Mucosa of descending colon (tissue), 3 donors: ENCODE measurements at regions not wholly inside any gene's neighbourhood (a gene's known extent, or its start where the extent isn't known, plus 50 kb on each side); places are given as distances from the start of the nearest gene placed in this dataset.

Experiments
- ATAC-seq: fragments of 200-7000 bp; cut with Tn5 transposase; one replicate; pipeline ENCODE4 v1.9.1; 2020; ENCODE audit warnings: mild to moderate bottlenecking, moderate library complexity
- DNase-seq, 3 donors: peaks; one replicate each; pipeline ENCODE4 v3.0.0-alpha.2; 2020
- H3K36me3 ChIP-seq: fragments of 200-600 bp; one replicate; pipeline ENCODE4 v1.8.0; 2021; ENCODE audit warnings: low read depth, mild to moderate bottlenecking
- H3K4me1 ChIP-seq: fragments of 200-600 bp; one replicate; pipeline ENCODE4 v1.8.0; 2021; ENCODE audit warnings: low read depth, mild to moderate bottlenecking
- H3K4me3 ChIP-seq: fragments of 200-600 bp; one replicate; pipeline ENCODE4 v1.8.0; 2021; ENCODE audit warnings: mild to moderate bottlenecking
- H3K9me3 ChIP-seq: fragments of 200-600 bp; one replicate; pipeline ENCODE4 v1.8.0; 2021; ENCODE audit warnings: mild to moderate bottlenecking
- intact Hi-C, 2 donors: fragments of 100-400 bp; cut with DNase I in 1 of 2; cut with micrococcal nuclease in 1 of 2; formaldehyde crosslinking; loops; one replicate each; pipeline versions ENCODE4 v1.11.0 to v1.11.1; 2022; cut with DNase I, micrococcal nuclease
- TF ChIP-seq, protein P1 (sequence below): fragments of 200-600 bp; IDR thresholded peaks from one replicate; pipeline ENCODE4 v1.8.0; 2022; ENCODE audit warnings: antibody characterized with exemption, mild to moderate bottlenecking
- donor health status: DM: no; HTN: no; CAD: no; lungs with moderate emphysema.
- donor health status: DM: no; HTN: no; CAD: no.
- donor health status: DM: no; HTN: yes; CAD: no.

GRCh38 chr10:93152136-93152535 is 78.4 kb downstream of the CYP26A1 start:
- H3K9me3 ChIP-seq = no peaks in the 10 kb centered on the region
- no peaks in the 10 kb centered on the region for H3K4me1 ChIP-seq
- TF ChIP-seq, protein P1, sequence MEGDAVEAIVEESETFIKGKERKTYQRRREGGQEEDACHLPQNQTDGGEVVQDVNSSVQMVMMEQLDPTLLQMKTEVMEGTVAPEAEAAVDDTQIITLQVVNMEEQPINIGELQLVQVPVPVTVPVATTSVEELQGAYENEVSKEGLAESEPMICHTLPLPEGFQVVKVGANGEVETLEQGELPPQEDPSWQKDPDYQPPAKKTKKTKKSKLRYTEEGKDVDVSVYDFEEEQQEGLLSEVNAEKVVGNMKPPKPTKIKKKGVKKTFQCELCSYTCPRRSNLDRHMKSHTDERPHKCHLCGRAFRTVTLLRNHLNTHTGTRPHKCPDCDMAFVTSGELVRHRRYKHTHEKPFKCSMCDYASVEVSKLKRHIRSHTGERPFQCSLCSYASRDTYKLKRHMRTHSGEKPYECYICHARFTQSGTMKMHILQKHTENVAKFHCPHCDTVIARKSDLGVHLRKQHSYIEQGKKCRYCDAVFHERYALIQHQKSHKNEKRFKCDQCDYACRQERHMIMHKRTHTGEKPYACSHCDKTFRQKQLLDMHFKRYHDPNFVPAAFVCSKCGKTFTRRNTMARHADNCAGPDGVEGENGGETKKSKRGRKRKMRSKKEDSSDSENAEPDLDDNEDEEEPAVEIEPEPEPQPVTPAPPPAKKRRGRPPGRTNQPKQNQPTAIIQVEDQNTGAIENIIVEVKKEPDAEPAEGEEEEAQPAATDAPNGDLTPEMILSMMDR = no peak
- ATAC-seq (no peak), DNase-seq (no peak)
- H3K4me3 ChIP-seq = no peak overlapping the region
- intact Hi-C loops = no loop called here
- no peaks in the 10 kb centered on the region for H3K36me3 ChIP-seq

DNA sequence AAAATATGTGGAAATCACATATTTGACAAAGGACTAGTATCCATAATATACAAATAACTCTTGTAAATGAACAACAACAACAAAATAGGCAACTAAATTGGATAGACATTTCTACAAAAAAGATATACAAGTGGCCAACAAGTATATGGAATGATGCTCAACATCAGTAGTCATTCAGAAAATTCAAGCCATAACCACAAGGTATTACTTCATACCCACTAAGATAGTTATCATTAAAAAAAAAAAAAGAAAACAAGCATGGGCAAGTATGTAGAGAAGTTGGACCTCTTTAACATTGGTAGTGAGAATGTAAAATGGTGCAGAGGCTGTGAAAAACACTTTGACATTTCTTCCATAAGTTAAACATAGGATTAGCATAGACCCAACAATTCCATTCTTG is 80.8 kb downstream of the CYP26A1 start:
- no peaks in the 10 kb centered on the region for H3K36me3 ChIP-seq
- peaks cover 4% of the 10 kb centered on the region for H3K9me3 ChIP-seq
- DNase-seq = no peak
- no peak for ATAC-seq
- intact Hi-C loops = no loop called here
- no peaks in the 10 kb centered on the region for H3K4me1 ChIP-seq
- H3K4me3 ChIP-seq = no peak overlapping the region
- TF ChIP-seq, protein P1 = no peak

- no peak for ATAC-seq
- TF ChIP-seq, protein P1 = no peak
- H3K36me3 ChIP-seq = no peaks in the 10 kb centered on the region
These were observed 86.4 kb downstream of the CYP26A1 start for GRCh38 chr10:93160140-93160539.

GRCh38 chr10:93160829-93161228 is 87.1 kb downstream of the CYP26A1 start:
- intact Hi-C loops = no loop called here
- H3K4me1 ChIP-seq = no peaks in the 10 kb centered on the region
- H3K36me3 ChIP-seq = no peaks in the 10 kb centered on the region
- H3K9me3 ChIP-seq = peaks cover 4% of the 10 kb centered on the region
- TF ChIP-seq, protein P1 = no peak
- ATAC-seq = peak; percentile 55
- DNase-seq = peak in 2 of 3 donors; percentile 38 to 48
- H3K4me3 ChIP-seq = no peak overlapping the region

More at GRCh38 chr10:93160140-93160539, 86.4 kb downstream of the CYP26A1 start:
- intact Hi-C loops = no loop called here
- Histone ChIP-seq H3K4me3 (no peak overlapping the region), H3K9me3 (peaks cover 4% of the 10 kb centered on the region), H3K4me1 (no peaks in the 10 kb centered on the region)
- DNase-seq = no peak

GRCh38 chr10:93165367-93165766 is 91.7 kb downstream of the CYP26A1 start:
- H3K4me3 ChIP-seq = no peak overlapping the region
- no peaks in the 10 kb centered on the region for H3K9me3 ChIP-seq
- intact Hi-C loops = no loop called here
- DNase-seq = no peak
- TF ChIP-seq, protein P1 = no peak
- H3K4me1 ChIP-seq = no peaks in the 10 kb centered on the region
- no peaks in the 10 kb centered on the region for H3K36me3 ChIP-seq
- ATAC-seq = no peak

DNA sequence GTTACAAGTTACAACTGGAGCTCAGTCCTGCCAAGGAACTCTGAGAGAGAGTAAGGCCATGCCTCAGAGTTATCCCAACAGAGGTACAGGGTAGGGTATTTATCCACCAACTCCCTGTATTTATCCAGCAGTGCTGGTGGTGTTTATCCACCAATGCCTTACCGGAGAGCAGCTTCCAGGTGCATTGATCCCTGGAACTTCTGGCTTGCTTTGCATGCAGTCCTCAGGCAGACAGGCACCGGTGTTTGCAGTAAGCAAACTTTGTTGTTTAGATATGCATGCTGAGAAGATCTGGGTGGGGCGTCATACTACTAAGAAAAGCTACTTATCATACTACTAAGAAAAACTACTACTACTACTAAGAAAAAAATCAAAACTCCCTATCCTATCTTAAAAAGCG is 92.4 kb downstream of the CYP26A1 start:
- intact Hi-C loops = no loop called here
- H3K9me3 ChIP-seq = no peaks in the 10 kb centered on the region
- DNase-seq (peak in 1 of 3 donors; percentile 17), ATAC-seq (peak; percentile 42)
- H3K4me3 ChIP-seq = no peak overlapping the region
- TF ChIP-seq, protein P1 = no peak
- no peaks in the 10 kb centered on the region for H3K36me3 ChIP-seq
- no peaks in the 10 kb centered on the region for H3K4me1 ChIP-seq
